Transverse colon (tissue), 4 donors: ENCODE measurements at regions not wholly inside any gene's neighbourhood (a gene's known extent, or its start where the extent isn't known, plus 50 kb on each side); places are given as distances from the start of the nearest gene placed in this dataset.

Experiments
- DNase-seq: peaks from one replicate; pipeline ENCODE4 v3.0.0-alpha.2; 2019
- H3K27ac ChIP-seq, 4 donors: fragments of 200-600 bp; sonication (generic); 2 replicates each; pipeline ENCODE4 v1.5.1; 2016 to 2018; ENCODE audit warnings: inconsistent platforms in 4 of 4
- H3K27me3 ChIP-seq: fragments of 200-600 bp; sonication (generic); 2 replicates; pipeline ENCODE4 v1.5.1; 2017; ENCODE audit warnings: inconsistent platforms
- H3K36me3 ChIP-seq, 4 donors: fragments of 200-600 bp; sonication (generic); 2 replicates each; pipeline ENCODE4 v1.5.1; 2017 to 2019; ENCODE audit warnings: inconsistent platforms in 4 of 4
- H3K4me1 ChIP-seq, 4 donors: fragments of 200-600 bp; sonication (generic); 2 replicates each; pipeline ENCODE4 v1.5.1; 2017 to 2020; ENCODE audit warnings: inconsistent platforms in 4 of 4
- H3K4me3 ChIP-seq, 4 donors: fragments of 200-600 bp; sonication (generic); 1 replicate in 1 of 4; 2 replicates in 3 of 4; pipeline versions ENCODE4 v1.5.1 to v1.6.1; 2017 to 2019; ENCODE audit warnings: inconsistent platforms in 4 of 4
- H3K9me3 ChIP-seq, 2 donors: fragments of 200-600 bp; sonication (generic); 2 replicates each; pipeline ENCODE4 v1.5.1; 2017 to 2019; ENCODE audit warnings: inconsistent platforms in 2 of 2
- CTCF ChIP-seq, 5 experiments: fragments of 200-600 bp in 3 of 5; fragments of 450-650 bp in 2 of 5; sonication (generic) in 3 of 5; IDR thresholded peaks; 1 replicate in 2 of 5; 2 replicates in 3 of 5; pipeline ENCODE4 v1.5.1; 2016 to 2017; ENCODE audit warnings: antibody characterized with exemption in 5 of 5, inconsistent platforms in 3 of 5, mild to moderate bottlenecking in 2 of 5, moderate library complexity in 1 of 5
- EP300 ChIP-seq: sonication (generic); formaldehyde crosslinking; IDR thresholded peaks from one replicate; pipeline ENCODE4 v1.6.1; 2017; ENCODE audit warnings: antibody characterized with exemption, low read depth
- POLR2A ChIP-seq: fragments of 450-650 bp; IDR thresholded peaks from one replicate; pipeline ENCODE4 v1.6.1; 2016; ENCODE audit warnings: antibody characterized with exemption, mild to moderate bottlenecking, moderate library complexity
- POLR2AphosphoS5 ChIP-seq, 3 donors: sonication (generic); formaldehyde crosslinking; IDR thresholded peaks; one replicate each; pipeline ENCODE4 v1.6.1; 2016; ENCODE audit warnings: antibody characterized with exemption in 3 of 3
- WGBS, 2 donors: methylation state at CpG; one replicate each; pipeline ENCODE4 v1.1.5; 2018; ENCODE audit warnings: low coverage in 1 of 2; 5-methylcytosine and 5-hydroxymethylcytosine counted together
- in situ Hi-C, 4 donors: fragments of 200-750 bp; cut with MboI; loops; one replicate each; pipeline versions ENCODE4 v1.15.0 to v1.15.1; 2017; ENCODE audit warnings: low sequenced_read_pairs in 3 of 4, low pct_ligation_motif_present in 1 of 4, low pct_unique_long_range_greater_than_20kb in 1 of 4
- intact Hi-C: fragments of 100-400 bp; cut with DNase I; formaldehyde crosslinking; loops from one replicate; pipeline ENCODE4 v1.15.1; 2023; ENCODE audit warnings: low total_unique reads

GRCh38 chr18:59048378-59048777 lies 91.3 kb upstream of the SEC11C start:
- no peaks in the 10 kb centered on the region for H3K36me3 ChIP-seq
- intact Hi-C loops (no loop called here), in situ Hi-C loops (no loop called here)
- H3K4me3 ChIP-seq: no peak overlapping the region
- no peak for DNase-seq
- WGBS, 2 donors: 64 to 65% methylated on average over 6 to 7 of the region's 7 CpGs
- H3K27me3 ChIP-seq: no peaks in the 10 kb centered on the region
- no peaks in the 10 kb centered on the region for H3K9me3 ChIP-seq
- H3K27ac ChIP-seq: no peak overlapping the region
- peaks cover 0 to 4% (median 0%) of the 10 kb centered on the region in 4 donors for H3K4me1 ChIP-seq
- TF ChIP-seq POLR2A (no peak), EP300 (no peak)

- TF ChIP-seq POLR2A (no peak), EP300 (no peak), CTCF (IDR thresholded peaks at IDR 0.05) (no peak), POLR2AphosphoS5 (IDR thresholded peaks at IDR 0.05) (no peak)
- in situ Hi-C loops: loop anchor here (10.0 to 25.0 kb wide), 4 partner anchors 265 to 663 kb away; no protein-coding TSS in a partner anchor
- DNase-seq: no peak
Observed at GRCh38 chr18:59049721-59050660, 89.7 kb upstream of the SEC11C start.

GRCh38 chr18:59050661-59051057 lies 89.0 kb upstream of the SEC11C start:
- DNase-seq: no peak
- 78 to 100% methylated on average over 3 of the region's 3 CpGs for WGBS, 2 donors
- no peak overlapping the region for H3K4me3 ChIP-seq
- H3K27me3 ChIP-seq: no peaks in the 10 kb centered on the region
- H3K36me3 ChIP-seq: no peaks in the 10 kb centered on the region
- in situ Hi-C loops: loop anchor here (10.0 to 25.0 kb wide), 4 partner anchors 266 to 663 kb away; no protein-coding TSS in a partner anchor
- TF ChIP-seq POLR2AphosphoS5 (IDR thresholded peaks at IDR 0.05): no peak
- no peak for TF ChIP-seq CTCF (IDR thresholded peaks at IDR 0.05)
- no peak for TF ChIP-seq EP300
- TF ChIP-seq POLR2A: no peak
- H3K9me3 ChIP-seq: no peaks in the 10 kb centered on the region
- intact Hi-C loops: no loop called here
- H3K4me1 ChIP-seq: peaks cover 0 to 4% (median 0%) of the 10 kb centered on the region in 4 donors
- H3K27ac ChIP-seq: no peak overlapping the region

More at GRCh38 chr18:59049721-59050660, 89.7 kb upstream of the SEC11C start:
- Histone ChIP-seq H3K27me3 (no peaks in the 10 kb centered on the region), H3K36me3 (no peaks in the 10 kb centered on the region), H3K27ac (no peak overlapping the region), H3K4me1 (peaks cover 0 to 4% (median 0%) of the 10 kb centered on the region in 4 donors), H3K9me3 (no peaks in the 10 kb centered on the region), H3K4me3 (no peak overlapping the region)
- intact Hi-C loops: no loop called here
- WGBS, 2 donors: 77 to 96% methylated on average over 2 to 14 of the region's 14 CpGs

GRCh38 chr18:59051470-59052165 lies 88.1 kb upstream of the SEC11C start:
- H3K4me1 ChIP-seq: peaks cover 0 to 4% (median 0%) of the 10 kb centered on the region in 4 donors
- no peak for DNase-seq
- no peaks in the 10 kb centered on the region for H3K27me3 ChIP-seq
- H3K27ac ChIP-seq: no peak overlapping the region
- intact Hi-C loops (no loop called here), in situ Hi-C loops (loop anchor here (10.0 to 25.0 kb wide), 4 partner anchors 267 to 664 kb away; no protein-coding TSS in a partner anchor)
- WGBS, 2 donors: 78 to 91% methylated on average over 3 to 11 of the region's 12 CpGs
- no peaks in the 10 kb centered on the region for H3K9me3 ChIP-seq
- H3K36me3 ChIP-seq: no peaks in the 10 kb centered on the region
- TF ChIP-seq POLR2AphosphoS5 (IDR thresholded peaks at IDR 0.05) (no peak), POLR2A (no peak), EP300 (no peak), CTCF (IDR thresholded peaks at IDR 0.05) (no peak)
- no peak overlapping the region for H3K4me3 ChIP-seq
